Mammary epithelial cell (primary cell): ENCODE measurements at regions not wholly inside any gene's neighbourhood (a gene's known extent, or its start where the extent isn't known, plus 50 kb on each side); places are given as distances from the start of the nearest gene placed in this dataset.

Experiments used
- CTCF ChIP-seq, 2 donors: IDR thresholded peaks in 1 of 2; conservative IDR thresholded peaks in 1 of 2; 2 replicates each; pipeline ENCODE4 v1.5.1; 2011 to 2012; ENCODE audit warnings: inconsistent platforms in 2 of 2, low read length in 2 of 2, mild to moderate bottlenecking in 2 of 2, control low read depth in 1 of 2, low read depth in 1 of 2; ENCODE audit not compliant: insufficient read depth in 1 of 2; ENCODE audit errors: extremely low read depth in 1 of 2
- EZH2 ChIP-seq: IDR thresholded peaks from 2 replicates; pipeline ENCODE4 v1.6.1; 2012; ENCODE audit warnings: low read length, inconsistent platforms, borderline replicate concordance

- TF ChIP-seq CTCF (conservative IDR thresholded peaks at IDR 0.05 in 1 of 2, IDR thresholded peaks at IDR 0.05 in 1 of 2; ENCODE audit: extremely low read depth in 1 of 2, insufficient read depth in 1 of 2, low read depth in 1 of 2, low read length in 2 of 2) (no peak), EZH2 (no peak)
These were observed 75.9 kb upstream of the RALGAPA2 start for GRCh38 chr20:20788308-20788707.
